HEK293 (cell line): ENCODE measurements at regions not wholly inside any gene's neighbourhood (a gene's known extent, or its start where the extent isn't known, plus 50 kb on each side); places are given as distances from the start of the nearest gene placed in this dataset.

Source experiments
- CTCF ChIA-PET: fragments of 350-600 bp; formaldehyde crosslinking; extraction: SDS; loops from one replicate; lab custom pipeline; 2021; ENCODE audit warnings: antibody characterized with exemption; lab: Yijun Ruan, JAX
- POLR2A ChIA-PET: fragments of 300-600 bp; formaldehyde crosslinking; extraction: SDS; loops from one replicate; lab custom pipeline; 2020; ENCODE audit warnings: antibody characterized with exemption, inconsistent platforms; lab: Yijun Ruan, JAX
- H3K27ac ChIP-seq: fragments of 200-500 bp; sonication (Bioruptor generic); 2 replicates; pipeline ENCODE4 v1.5.1; 2014; ENCODE audit warnings: low read depth, low read length, control low read depth, inconsistent platforms; ENCODE audit errors: extremely low read depth
- H3K36me3 ChIP-seq, 2 experiments: fragments of 200-500 bp in 1 of 2; sonication (Bioruptor generic) in 1 of 2; 1 replicate in 1 of 2; 2 replicates in 1 of 2; pipeline ENCODE4 v1.5.1; 2014 to 2017; ENCODE audit warnings: inconsistent platforms in 2 of 2, low read length in 2 of 2; ENCODE audit not compliant: control insufficient read depth in 2 of 2, insufficient read depth in 1 of 2
- H3K4me1 ChIP-seq: fragments of 200-500 bp; sonication (Bioruptor generic); 2 replicates; pipeline ENCODE4 v1.5.1; 2014; ENCODE audit warnings: mild to moderate bottlenecking, low read length, inconsistent platforms; ENCODE audit not compliant: control insufficient read depth, insufficient read depth
- H3K4me3 ChIP-seq: 2 replicates; pipeline ENCODE4 v1.5.1; 2011; ENCODE audit warnings: low read depth, mild to moderate bottlenecking, control low read depth, low read length, moderate library complexity
- H3K9me3 ChIP-seq: fragments of 200-500 bp; sonication (Bioruptor generic); 2 replicates; pipeline ENCODE4 v1.5.1; 2014; ENCODE audit warnings: low read depth, low read length, inconsistent platforms; ENCODE audit not compliant: control insufficient read depth, insufficient read depth
- AEBP2 ChIP-seq: fragments of 450-650 bp; formaldehyde crosslinking; IDR thresholded peaks from 2 replicates; pipeline ENCODE4 v1.5.1; 2016; ENCODE audit warnings: missing biosample characterization, missing genetic modification characterization, borderline replicate concordance
- HOXA7 ChIP-seq: sonication (generic); formaldehyde crosslinking; IDR thresholded peaks from 2 replicates; pipeline ENCODE4 v1.8.1; 2022; ENCODE audit warnings: missing genetic modification reagents, borderline replicate concordance
- KLF9 ChIP-seq: fragments of 450-650 bp; formaldehyde crosslinking; IDR thresholded peaks from 2 replicates; pipeline ENCODE4 v1.5.1; 2016; ENCODE audit warnings: missing biosample characterization, missing genetic modification characterization, low read depth
- SP2 ChIP-seq: fragments of 450-650 bp; formaldehyde crosslinking; IDR thresholded peaks from 2 replicates; pipeline ENCODE4 v1.5.1; 2016; ENCODE audit warnings: missing biosample characterization, missing genetic modification characterization
- SP3 ChIP-seq: fragments of 450-650 bp; formaldehyde crosslinking; IDR thresholded peaks from 2 replicates; pipeline ENCODE4 v1.5.1; 2016; ENCODE audit warnings: missing biosample characterization, missing genetic modification characterization
- ZBTB17 ChIP-seq: fragments of 450-650 bp; formaldehyde crosslinking; IDR thresholded peaks from 2 replicates; pipeline ENCODE4 v1.5.1; 2016; ENCODE audit warnings: missing biosample characterization, missing genetic modification characterization
- ZNF10 ChIP-seq: fragments of 450-650 bp; formaldehyde crosslinking; IDR thresholded peaks from 2 replicates; pipeline ENCODE4 v1.5.1; 2017; ENCODE audit warnings: missing biosample characterization, missing genetic modification characterization
- ZNF114 ChIP-seq: fragments of 450-650 bp; formaldehyde crosslinking; IDR thresholded peaks from 2 replicates; pipeline ENCODE4 v1.5.0; 2017; ENCODE audit warnings: missing biosample characterization, missing genetic modification characterization
- ZNF121 ChIP-seq: fragments of 450-650 bp; formaldehyde crosslinking; IDR thresholded peaks from 2 replicates; pipeline ENCODE4 v1.5.1; 2016; ENCODE audit warnings: missing biosample characterization, missing genetic modification characterization
- ZNF202 ChIP-seq: fragments of 450-650 bp; formaldehyde crosslinking; IDR thresholded peaks from 2 replicates; pipeline ENCODE4 v1.5.1; 2016; ENCODE audit warnings: missing biosample characterization, missing genetic modification characterization, borderline replicate concordance
- ZNF623 ChIP-seq: fragments of 450-650 bp; formaldehyde crosslinking; IDR thresholded peaks from 2 replicates; pipeline ENCODE4 v1.5.1; 2016; ENCODE audit warnings: missing biosample characterization, missing genetic modification characterization
- ZNF654 ChIP-seq: fragments of 450-650 bp; formaldehyde crosslinking; IDR thresholded peaks from 2 replicates; pipeline ENCODE4 v1.5.1; 2016; ENCODE audit warnings: low read depth, missing biosample characterization, missing genetic modification characterization
- ZNF747 ChIP-seq: fragments of 450-650 bp; formaldehyde crosslinking; IDR thresholded peaks from 2 replicates; pipeline ENCODE4 v1.5.1; 2016; ENCODE audit warnings: missing biosample characterization, missing genetic modification characterization
- ZNF830 ChIP-seq: fragments of 450-650 bp; IDR thresholded peaks from 2 replicates; pipeline ENCODE4 v1.5.0; 2018; ENCODE audit warnings: missing biosample characterization, missing genetic modification characterization, low read depth, mild to moderate bottlenecking, moderate library complexity
- TF ChIP-seq, protein P1 (sequence below): fragments of 450-650 bp; formaldehyde crosslinking; IDR thresholded peaks from 2 replicates; pipeline ENCODE4 v1.5.1; 2016; ENCODE audit warnings: missing biosample characterization, missing genetic modification characterization, borderline replicate concordance

DNA sequence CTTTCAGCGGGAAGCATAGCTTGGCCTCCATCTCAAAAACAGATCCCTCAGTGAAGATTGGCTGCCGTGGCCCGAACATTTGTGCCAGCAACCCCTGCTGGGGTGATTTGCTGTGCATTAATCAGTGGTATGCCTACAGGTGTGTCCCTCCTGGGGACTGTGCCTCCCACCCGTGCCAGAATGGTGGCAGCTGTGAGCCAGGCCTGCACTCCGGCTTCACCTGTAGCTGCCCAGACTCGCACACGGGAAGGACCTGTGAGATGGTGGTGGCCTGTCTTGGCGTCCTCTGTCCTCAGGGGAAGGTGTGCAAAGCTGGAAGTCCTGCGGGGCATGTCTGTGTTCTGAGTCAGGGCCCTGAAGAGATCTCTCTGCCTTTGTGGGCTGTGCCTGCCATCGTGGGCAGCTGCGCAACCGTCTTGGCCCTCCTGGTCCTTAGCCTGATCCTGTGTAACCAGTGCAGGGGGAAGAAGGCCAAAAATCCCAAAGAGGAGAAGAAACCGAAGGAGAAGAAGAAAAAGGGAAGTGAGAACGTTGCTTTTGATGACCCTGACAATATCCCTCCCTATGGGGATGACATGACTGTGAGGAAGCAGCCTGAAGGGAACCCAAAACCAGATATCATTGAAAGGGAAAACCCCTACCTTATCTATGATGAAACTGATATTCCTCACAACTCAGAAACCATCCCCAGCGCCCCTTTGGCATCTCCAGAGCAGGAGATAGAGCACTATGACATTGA lies 175.4 kb downstream of the FAT4 start:
- Histone ChIP-seq H3K4me3 (no peak overlapping the region), H3K36me3 (peaks cover 0 to 9% of the 10 kb centered on the region in 2 experiments; a peak in 1 of 3 replicates), H3K27ac (no peak overlapping the region), H3K9me3 (no peaks in the 10 kb centered on the region), H3K4me1 (no peaks in the 10 kb centered on the region)
- ChIA-PET POLR2A (no interaction called here), CTCF (interaction anchor here (0.7 kb wide), 1 partner anchor 612 kb away, joined by 4 read pairs; no protein-coding TSS in a partner anchor)
- TF ChIP-seq ZNF114 (tag by site-specific recombination) (no peak), KLF9 (tag by site-specific recombination) (no peak), ZNF121 (tag by site-specific recombination) (no peak), HOXA7 (CRISPR knock-in tag) (no peak), ZBTB17 (tag by site-specific recombination) (no peak), ZNF623 (tag by site-specific recombination) (no peak), ZNF654 (tag by site-specific recombination) (no peak), ZNF202 (no peak), ZNF747 (tag by site-specific recombination) (no peak), SP3 (no peak), ZNF830 (no peak), ZNF10 (tag by site-specific recombination) (no peak), AEBP2 (tag by site-specific recombination) (no peak)
- TF ChIP-seq, protein P1, sequence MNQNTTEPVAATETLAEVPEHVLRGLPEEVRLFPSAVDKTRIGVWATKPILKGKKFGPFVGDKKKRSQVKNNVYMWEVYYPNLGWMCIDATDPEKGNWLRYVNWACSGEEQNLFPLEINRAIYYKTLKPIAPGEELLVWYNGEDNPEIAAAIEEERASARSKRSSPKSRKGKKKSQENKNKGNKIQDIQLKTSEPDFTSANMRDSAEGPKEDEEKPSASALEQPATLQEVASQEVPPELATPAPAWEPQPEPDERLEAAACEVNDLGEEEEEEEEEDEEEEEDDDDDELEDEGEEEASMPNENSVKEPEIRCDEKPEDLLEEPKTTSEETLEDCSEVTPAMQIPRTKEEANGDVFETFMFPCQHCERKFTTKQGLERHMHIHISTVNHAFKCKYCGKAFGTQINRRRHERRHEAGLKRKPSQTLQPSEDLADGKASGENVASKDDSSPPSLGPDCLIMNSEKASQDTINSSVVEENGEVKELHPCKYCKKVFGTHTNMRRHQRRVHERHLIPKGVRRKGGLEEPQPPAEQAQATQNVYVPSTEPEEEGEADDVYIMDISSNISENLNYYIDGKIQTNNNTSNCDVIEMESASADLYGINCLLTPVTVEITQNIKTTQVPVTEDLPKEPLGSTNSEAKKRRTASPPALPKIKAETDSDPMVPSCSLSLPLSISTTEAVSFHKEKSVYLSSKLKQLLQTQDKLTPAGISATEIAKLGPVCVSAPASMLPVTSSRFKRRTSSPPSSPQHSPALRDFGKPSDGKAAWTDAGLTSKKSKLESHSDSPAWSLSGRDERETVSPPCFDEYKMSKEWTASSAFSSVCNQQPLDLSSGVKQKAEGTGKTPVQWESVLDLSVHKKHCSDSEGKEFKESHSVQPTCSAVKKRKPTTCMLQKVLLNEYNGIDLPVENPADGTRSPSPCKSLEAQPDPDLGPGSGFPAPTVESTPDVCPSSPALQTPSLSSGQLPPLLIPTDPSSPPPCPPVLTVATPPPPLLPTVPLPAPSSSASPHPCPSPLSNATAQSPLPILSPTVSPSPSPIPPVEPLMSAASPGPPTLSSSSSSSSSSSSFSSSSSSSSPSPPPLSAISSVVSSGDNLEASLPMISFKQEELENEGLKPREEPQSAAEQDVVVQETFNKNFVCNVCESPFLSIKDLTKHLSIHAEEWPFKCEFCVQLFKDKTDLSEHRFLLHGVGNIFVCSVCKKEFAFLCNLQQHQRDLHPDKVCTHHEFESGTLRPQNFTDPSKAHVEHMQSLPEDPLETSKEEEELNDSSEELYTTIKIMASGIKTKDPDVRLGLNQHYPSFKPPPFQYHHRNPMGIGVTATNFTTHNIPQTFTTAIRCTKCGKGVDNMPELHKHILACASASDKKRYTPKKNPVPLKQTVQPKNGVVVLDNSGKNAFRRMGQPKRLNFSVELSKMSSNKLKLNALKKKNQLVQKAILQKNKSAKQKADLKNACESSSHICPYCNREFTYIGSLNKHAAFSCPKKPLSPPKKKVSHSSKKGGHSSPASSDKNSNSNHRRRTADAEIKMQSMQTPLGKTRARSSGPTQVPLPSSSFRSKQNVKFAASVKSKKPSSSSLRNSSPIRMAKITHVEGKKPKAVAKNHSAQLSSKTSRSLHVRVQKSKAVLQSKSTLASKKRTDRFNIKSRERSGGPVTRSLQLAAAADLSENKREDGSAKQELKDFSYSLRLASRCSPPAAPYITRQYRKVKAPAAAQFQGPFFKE (tag by site-specific recombination), result no peak

DNA sequence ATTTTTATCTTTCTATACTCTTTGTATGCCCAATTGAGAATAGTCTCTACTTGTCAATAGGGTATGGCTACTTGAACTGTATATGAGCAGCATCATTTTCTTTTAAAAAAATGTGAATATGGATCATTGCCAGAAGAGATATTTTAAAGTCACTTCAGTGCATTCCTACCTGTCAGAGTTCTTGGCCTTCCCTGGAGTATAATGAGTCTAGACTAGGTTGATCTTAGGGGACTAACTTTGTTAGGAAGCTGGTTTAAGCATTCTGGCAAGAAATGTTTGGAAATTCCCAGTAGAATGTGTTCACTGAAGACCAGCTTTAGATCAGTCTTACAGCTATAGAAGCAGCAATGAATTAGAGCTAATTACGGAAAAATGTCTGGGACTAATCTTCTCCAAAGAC lies 178.2 kb downstream of the FAT4 start:
- H3K4me1 ChIP-seq, result no peaks in the 10 kb centered on the region
- peaks cover 0 to 6% of the 10 kb centered on the region in 2 experiments; a peak in 1 of 3 replicates for H3K36me3 ChIP-seq
- POLR2A ChIA-PET, result no interaction called here
- H3K9me3 ChIP-seq, result no peaks in the 10 kb centered on the region
- TF ChIP-seq SP2 (tag by site-specific recombination), result no peak
- TF ChIP-seq, all 188 proteins: peak for 0
- CTCF ChIA-PET, result no interaction called here
- Histone ChIP-seq H3K27ac (no peak overlapping the region), H3K4me3 (no peak overlapping the region)
